ENCODE measurements at regions not wholly inside any gene's neighbourhood (a gene's known extent, or its start where the extent isn't known, plus 50 kb on each side); places are given as distances from the start of the nearest gene placed in this dataset.
"Not testable (repeated sequence)": the region's sequence is repeated elsewhere in the genome, so short reads cannot be mapped to it uniquely, and the experiment has no call there.

DNA sequence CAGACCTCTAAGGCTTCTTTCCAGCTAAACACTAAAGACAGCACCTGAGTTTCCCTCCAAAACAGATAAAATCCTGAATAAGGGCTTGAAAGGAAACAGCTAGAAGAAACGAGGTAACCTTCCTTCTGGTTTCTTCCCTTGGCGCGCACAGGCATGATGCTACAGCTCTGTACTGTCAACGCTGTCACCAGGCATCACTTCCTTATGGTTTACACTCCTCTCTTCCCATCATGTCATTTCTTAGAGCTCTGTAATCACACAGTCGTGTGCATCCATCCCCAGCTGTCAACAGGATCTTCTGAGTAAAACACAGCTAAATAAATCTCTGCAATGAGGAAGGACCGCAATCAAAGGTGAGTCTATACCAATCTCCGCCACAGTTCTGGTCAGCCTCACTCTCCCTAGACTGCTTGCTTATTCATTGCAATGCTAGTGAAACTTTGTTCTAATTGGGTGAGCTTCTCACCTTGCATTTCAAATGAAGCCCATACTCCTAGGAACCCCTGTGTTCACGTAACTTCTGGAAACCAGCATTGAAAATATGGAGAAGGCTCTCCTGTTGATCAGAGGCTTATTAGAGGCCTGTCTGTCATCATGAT lies 162.6 kb upstream of the DTNBP1 start:
- DNase-seq, result no peak

- no peak for DNase-seq
These were observed 162.0 kb upstream of the DTNBP1 start for GRCh38 chr6:15824811-15825210.

DNA sequence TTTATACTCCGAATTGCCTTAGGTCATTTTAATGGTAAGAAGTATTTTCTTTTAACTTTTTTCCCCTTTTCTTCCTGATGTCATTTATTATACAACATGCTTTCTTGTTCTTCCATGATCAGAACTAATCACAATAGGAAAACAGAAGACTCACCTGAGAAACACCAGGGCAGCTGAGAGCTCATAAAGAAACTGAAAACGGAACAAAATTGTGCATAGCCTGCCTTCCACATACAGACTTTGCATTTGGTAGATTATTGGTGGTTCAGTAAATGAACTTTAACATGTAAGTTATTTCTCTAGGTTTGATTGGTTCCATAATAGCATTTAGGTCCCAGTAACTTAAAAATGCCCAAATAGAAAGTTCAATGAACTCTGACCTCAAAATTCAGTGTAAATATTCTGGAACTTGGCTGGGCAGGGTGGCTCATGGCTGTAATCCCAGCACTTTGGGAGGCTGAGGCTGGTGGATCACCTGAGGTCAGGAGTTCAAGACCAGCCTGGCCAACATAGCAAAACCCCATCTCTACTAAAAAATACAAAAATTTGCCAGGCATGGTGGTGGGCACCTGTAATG lies 161.1 kb upstream of the DTNBP1 start:
- no peak for DNase-seq

DNA sequence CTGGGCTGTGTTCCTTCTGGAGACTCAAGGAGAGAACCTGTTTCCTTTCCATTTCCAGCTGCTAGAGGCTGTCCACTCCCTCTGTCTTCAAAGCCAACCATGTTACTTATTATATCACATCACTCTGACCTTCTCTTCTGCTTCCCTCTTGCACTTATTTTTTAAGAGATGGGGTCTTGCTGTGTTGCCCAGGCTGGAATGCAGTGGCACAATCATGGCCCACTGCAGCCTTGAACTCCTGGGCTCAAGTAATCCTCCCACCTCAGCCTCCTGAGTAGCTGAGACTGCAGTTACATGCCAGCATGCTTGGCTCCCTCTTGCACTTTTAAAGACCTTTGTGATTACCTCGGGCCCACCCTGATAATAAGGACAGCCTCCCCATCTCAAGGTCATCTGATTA lies 160.0 kb upstream of the DTNBP1 start:
- DNase-seq, result no peak

- no peak for DNase-seq
These were observed 157.0 kb upstream of the DTNBP1 start for GRCh38 chr6:15819841-15820240.

GRCh38 chr6:15819226-15819625 lies 156.4 kb upstream of the DTNBP1 start:
- DNase-seq, result no peak

- no peak for DNase-seq
These were observed 155.7 kb upstream of the DTNBP1 start for GRCh38 chr6:15818491-15818890.

DNA sequence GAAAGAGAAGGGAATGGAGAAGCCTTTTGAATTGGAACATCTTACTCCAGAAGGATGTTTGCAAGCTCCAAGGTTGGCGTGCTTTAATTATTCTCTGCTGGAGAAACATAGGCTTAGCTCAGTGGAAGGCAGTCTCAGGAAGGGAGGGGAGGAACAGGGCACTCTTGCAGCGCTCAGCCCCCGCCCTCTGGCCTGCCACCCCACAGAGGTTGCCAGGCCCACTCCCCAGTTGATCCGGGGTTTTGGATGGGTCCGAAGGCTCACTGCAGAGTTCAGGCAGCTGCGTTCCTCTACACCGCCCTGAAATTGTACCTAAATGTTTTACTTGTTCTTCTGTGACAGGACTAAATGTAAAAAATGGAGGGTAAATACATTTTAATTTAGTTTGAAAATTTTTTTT lies 155.2 kb upstream of the DTNBP1 start:
- DNase-seq, result no peak

- DNase-seq, result no peak
These were observed 154.3 kb upstream of the DTNBP1 start for GRCh38 chr6:15817100-15817499.

GRCh38 chr6:15816661-15817060 lies 153.8 kb upstream of the DTNBP1 start:
- DNase-seq, result no peak

- DNase-seq, result not testable (repeated sequence)
These were observed 150.9 kb upstream of the DTNBP1 start for GRCh38 chr6:15813698-15814097.

GRCh38 chr6:15811107-15811506 lies 148.3 kb upstream of the DTNBP1 start:
- DNase-seq, result no peak

DNA sequence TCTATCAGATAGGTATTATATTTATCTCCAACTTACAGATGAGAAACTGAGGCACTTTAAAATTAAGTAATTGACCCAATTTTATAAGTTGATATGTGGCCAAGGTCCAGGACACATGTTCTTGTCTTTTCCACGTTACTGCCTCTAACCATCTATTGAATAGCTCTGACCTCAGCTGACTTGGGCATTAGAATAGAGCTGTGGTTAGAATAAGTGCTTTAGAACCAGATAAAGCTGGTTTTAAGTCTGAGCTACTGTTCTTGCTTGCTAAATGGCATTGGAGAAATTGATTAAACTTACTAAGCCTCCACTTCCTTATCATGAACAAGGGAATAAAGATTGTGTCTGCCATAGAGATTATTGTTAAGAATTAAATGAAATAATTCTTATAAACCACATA lies 147.8 kb upstream of the DTNBP1 start:
- no peak for DNase-seq

GRCh38 chr6:15809367-15809766 lies 146.5 kb upstream of the DTNBP1 start:
- DNase-seq, result no peak

DNA sequence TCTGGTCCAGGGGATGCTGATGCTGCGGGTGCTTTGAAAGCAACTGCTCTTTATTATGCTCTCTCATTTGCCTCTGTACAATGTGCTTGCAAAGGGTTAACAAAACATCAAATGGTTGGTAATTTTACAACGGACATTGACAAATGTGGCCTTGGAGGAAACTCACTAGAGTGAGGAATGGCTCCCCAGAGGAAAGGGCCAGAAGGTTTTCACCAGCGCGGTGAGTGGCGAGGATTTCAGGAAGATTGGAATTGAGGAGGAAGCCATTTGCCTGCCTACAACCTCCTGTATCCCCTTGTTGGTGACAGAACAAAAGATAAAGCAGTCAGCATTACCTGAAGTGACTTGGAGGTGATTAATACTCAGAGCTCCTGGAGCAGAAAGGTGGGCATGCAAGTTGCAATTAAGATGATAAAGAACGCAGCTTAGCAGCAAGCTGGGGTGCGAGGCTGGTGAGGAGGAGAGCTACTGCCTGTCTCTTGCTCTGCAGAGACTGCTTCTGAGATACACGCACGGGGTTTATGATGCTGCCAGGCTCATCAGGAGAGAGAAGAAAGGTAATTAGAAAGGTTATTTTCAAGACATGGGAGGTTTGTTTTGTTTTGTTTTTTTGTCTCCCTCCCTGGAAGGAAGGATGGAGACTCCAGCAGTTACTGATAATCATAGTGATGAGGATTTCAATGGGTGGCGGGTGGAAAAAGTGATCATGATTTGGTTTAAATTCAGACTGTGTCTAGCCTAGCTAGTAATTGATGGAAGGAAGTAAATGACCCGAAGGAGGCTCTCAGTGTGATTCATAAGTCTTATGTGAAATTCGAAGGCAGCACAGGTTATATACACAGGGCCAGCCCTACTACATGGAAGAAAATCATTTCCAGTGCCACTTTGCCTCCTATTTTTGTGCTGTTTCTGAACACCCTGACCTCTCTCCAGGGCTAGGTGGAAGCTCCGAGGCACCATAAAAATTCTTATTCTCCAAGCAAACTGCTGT lies 141.6 kb upstream of the DTNBP1 start:
- no peak for DNase-seq

DNA sequence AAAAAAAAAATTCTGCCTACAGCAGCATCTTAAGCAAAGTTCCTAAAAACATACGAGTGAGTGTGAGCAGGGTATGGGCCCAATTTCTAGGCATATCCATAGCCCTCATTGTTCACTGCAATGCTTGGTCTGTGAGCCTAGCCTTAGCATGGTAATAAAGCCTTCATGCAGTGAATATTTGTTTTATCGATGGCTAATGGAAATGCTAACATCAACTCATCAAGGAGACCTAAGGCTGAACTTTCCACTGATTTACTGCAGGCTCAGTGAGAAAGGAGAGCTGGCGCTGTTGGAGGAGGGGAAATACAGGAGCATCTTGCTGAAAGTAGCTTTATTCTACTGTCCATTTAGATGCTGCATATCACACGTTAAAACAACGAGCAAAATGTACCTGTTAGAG lies 139.6 kb upstream of the DTNBP1 start:
- DNase-seq, result no peak

GRCh38 chr6:15801912-15802311 lies 139.1 kb upstream of the DTNBP1 start:
- DNase-seq, result no peak

- no peak for DNase-seq
These were observed 138.2 kb upstream of the DTNBP1 start for GRCh38 chr6:15800841-15801617.

DNA sequence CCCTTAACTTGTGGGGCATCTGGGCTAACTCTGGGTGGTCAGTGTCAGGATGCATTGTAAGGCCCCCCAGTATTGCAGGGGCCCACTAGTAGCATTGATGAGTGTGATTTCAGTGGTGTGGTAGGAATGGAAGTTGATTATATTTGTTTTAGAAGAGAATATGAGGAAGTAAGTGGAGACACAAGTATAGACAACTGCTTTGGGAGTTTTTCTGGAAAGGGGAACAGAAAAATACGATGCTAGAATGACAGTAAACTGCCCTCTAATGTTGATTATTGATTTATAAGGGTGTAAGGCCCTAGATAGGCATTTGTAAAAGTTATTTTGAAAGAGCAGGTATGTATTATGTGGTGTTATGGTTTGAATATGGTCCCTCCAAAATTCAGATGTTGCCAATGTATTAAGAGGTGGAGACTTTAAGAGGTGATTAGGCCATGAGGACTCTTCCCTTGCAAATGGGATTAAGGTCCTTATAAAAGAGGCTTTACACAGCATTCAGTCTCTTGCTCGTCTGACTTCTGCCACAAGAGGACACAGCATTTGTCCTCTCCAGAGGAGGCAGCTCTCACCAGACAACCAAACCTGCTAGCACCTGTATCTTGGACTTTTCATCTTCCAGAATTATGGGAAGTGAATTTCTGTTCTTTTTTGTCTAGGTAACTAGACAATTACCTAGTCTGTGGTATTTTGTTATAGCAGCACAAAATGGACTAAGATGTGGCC lies 135.9 kb upstream of the DTNBP1 start:
- DNase-seq, result no peak

DNA sequence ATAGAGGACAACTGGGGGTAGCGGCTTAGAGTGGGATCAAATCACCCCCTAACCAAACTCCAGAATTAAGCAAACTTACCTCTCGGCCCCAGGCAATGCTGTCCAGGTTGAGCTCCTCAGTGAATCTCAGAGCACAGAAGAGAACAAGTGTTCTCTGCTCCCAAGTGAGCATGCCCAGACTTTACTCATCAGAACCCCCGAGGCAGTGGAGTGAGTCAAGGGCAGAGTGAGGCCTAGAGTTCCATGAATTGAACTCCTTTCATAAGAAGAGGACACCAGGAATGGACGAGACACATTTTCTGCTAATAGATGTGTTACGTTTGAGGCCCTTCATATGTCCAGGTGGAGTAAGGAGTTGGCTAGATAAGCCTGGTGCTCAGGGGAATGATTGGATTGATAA lies 134.0 kb upstream of the DTNBP1 start:
- DNase-seq, result no peak

DNA sequence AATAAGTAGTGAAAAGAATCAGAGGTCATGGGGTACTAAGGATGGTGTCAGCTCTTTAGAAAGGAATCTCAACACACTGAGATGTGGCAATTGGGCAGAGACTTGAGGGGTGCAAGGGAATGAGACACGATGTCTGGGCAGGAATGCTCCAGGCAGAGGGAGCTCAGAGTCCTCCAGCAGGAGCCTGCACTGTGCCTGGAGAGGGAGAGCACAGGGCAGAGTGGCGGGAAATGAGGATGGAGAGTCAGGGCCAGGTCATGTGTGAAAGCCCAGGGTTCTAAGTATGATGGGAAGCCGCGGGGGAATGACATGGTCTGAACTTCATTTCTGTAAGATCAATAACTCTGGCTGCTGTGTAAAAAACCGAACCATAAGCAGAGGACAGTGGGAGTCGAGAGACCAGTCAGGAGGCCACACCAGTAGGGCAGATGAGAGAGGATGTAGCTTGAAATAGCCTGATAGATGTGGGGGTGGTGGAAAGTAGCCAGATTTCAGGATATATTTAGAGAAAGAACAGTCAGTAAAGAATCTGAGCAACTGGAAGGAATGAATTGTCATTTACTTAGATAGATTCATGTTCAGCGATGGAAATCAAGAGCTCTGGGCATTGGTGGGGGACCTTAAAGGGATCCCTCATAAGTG lies 133.4 kb upstream of the DTNBP1 start:
- DNase-seq, result no peak

DNA sequence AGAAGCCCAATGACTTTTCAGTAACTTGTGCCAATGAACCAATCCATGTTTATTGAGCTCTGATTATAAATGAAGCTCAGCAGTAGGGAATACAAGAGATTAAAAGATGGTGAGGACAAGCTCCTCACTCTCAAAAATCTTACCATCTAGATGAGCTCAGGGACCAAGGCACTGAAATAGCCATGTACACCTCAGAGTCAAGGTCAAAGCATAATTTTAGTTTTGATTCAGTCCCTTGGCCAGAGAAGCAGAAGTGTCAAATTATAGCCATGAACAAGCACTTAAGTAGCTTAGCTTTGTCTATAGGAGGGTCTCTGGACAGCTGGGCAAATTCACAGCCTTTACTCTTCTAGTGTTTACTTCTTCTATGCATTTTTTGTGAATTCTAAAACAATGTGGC lies 131.0 kb upstream of the DTNBP1 start:
- no peak for DNase-seq

All from activated naive CD4-positive, alpha-beta T cell treated with Interleukin-2 at 50 U/mL for 16 hours (primary cell).